Heart left ventricle (tissue), 13 donors: ENCODE measurements at regions not wholly inside any gene's neighbourhood (a gene's known extent, or its start where the extent isn't known, plus 50 kb on each side); places are given as distances from the start of the nearest gene placed in this dataset.

Experiments
- POLR2A ChIP-seq, 2 donors: fragments of 450-650 bp; IDR thresholded peaks; one replicate each; pipeline ENCODE4 v1.6.1; 2017; ENCODE audit warnings: antibody characterized with exemption in 2 of 2, mild to moderate bottlenecking in 2 of 2, moderate library complexity in 2 of 2
- TF ChIP-seq, protein P1 (sequence below), 12 donors: fragments of 200-600 bp; sonication (generic) in 4 of 12; IDR thresholded peaks; one replicate each; pipeline versions ENCODE4 v1.5.0 to v1.8.0; 2018 to 2022; ENCODE audit warnings: antibody characterized with exemption in 12 of 12, mild to moderate bottlenecking in 5 of 12
- donor health status: ischemic (EF 13 %, LVEDD 7.1; RV severe dilation, severe dysfunction).
- donor health status: DM: no; HTN: yes; CAD: no.
- donor health status: DM: no; HTN: no; CAD: no.
- donor health status: ischemic (EF 25% LVEDD 6.9; RV normal size, moderate dysfunction).
- donor health status: ischemic (EF 25% LVEDD 5.7; RV mildly dilated, moderate dysfunction).
- donor health status: ischemic (EF 35%, LVEDD 5.7; RV mildly dilated, moderate dysfunction).
- donor health status: nonischemic (EF 11% LVEDD 7.7; RV severe dilation, severe dysfunction).
- donor health status: DM: yes; HTN: yes; CAD: no.
- donor health status: PGD.
- donor health status: ischemic (EF 29% LVEDD 5.4; RV normal size, mild dysfunction).
- donor health status: nonischemic (EF 23%, LVEDD 6.1; RV moderate dilation, normal function).

DNA sequence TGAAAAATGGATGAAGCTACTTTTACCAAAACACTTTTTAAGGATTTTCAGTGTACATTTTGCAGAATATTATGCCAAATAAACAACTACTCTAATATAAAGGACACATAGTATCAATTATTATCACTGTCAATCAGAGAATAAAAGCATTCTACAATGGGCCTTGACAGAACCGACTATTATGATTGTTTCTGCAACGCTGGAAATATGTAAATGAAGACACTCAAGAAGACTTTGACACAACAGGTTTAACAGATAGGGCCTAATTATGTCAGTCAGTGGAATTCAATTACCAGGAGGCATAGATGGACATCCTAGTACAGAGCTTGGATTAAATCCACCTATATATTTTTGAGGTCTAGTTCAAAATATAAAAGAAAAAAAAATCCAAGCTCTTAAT, 58.7 kb upstream of the SOX5 start:
- TF ChIP-seq POLR2A (IDR thresholded peaks at IDR 0.05), result no peak
- TF ChIP-seq, protein P1, sequence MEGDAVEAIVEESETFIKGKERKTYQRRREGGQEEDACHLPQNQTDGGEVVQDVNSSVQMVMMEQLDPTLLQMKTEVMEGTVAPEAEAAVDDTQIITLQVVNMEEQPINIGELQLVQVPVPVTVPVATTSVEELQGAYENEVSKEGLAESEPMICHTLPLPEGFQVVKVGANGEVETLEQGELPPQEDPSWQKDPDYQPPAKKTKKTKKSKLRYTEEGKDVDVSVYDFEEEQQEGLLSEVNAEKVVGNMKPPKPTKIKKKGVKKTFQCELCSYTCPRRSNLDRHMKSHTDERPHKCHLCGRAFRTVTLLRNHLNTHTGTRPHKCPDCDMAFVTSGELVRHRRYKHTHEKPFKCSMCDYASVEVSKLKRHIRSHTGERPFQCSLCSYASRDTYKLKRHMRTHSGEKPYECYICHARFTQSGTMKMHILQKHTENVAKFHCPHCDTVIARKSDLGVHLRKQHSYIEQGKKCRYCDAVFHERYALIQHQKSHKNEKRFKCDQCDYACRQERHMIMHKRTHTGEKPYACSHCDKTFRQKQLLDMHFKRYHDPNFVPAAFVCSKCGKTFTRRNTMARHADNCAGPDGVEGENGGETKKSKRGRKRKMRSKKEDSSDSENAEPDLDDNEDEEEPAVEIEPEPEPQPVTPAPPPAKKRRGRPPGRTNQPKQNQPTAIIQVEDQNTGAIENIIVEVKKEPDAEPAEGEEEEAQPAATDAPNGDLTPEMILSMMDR (IDR thresholded peaks at IDR 0.05), result no peak
